HCT116 (cell line): ENCODE measurements at regions not wholly inside any gene's neighbourhood (a gene's known extent, or its start where the extent isn't known, plus 50 kb on each side); places are given as distances from the start of the nearest gene placed in this dataset.
A peak's percentile ranks its signal among the peaks of the same experiment; 100 is the strongest.

ENCODE experiments used
- ATAC-seq: fragments of 200-7000 bp; cut with Tn5 transposase; 2 replicates; pipeline ENCODE4 v1.9.1; 2020; ENCODE audit warnings: mild to moderate bottlenecking, moderate library complexity
- BruUV-seq: library from RNA; stranded (reverse); fragments of 400-500 nt; replicated peaks from 2 replicates; lab custom pipeline; 2021; lab: Mats Ljungman, UMichigan
- CTCF ChIA-PET: fragments of 300-600 bp; sonication (Branson Sonifier 250); formaldehyde crosslinking; loops from one replicate; lab custom pipeline; 2021; ENCODE audit warnings: antibody characterized with exemption; lab: Charles Lee
- POLR2A ChIA-PET: fragments of 300-600, 350-600 bp; sonication (Branson Sonifier 250); formaldehyde crosslinking; loops from one replicate; lab custom pipeline; 2021; ENCODE audit warnings: antibody characterized with exemption; lab: Charles Lee
- RAD21 ChIA-PET, 2 experiments: fragments of 300-600 bp; sonication (Branson Sonifier 250); formaldehyde crosslinking; loops; one replicate each; lab custom pipeline; 2023; ENCODE audit warnings: low total read pairs in 2 of 2; ENCODE audit not compliant: uncharacterized antibody in 2 of 2, unreplicated experiment in 2 of 2, low non-redundant PET in 1 of 2; lab: Charles Lee
- DNase-seq: peaks from one replicate; pipeline ENCODE4 v3.0.0-alpha.2; 2010; ENCODE audit warnings: low read depth, low spot score
- H2AFZ ChIP-seq: fragments of 200-600 bp; shearing (Covaris generic), sonication (generic); 2 replicates; pipeline ENCODE4 v1.6.1; 2017; ENCODE audit warnings: low read depth, mixed run types, mixed read lengths, antibody characterized with exemption, low read length; ENCODE audit not compliant: poor library complexity, severe bottlenecking
- H3K27ac ChIP-seq: 2 replicates; pipeline ENCODE4 v1.5.1; 2012; ENCODE audit warnings: low read depth, low read length
- H3K27me3 ChIP-seq: fragments of 200-600 bp; sonication (generic); 2 replicates; pipeline ENCODE4 v1.6.1; 2016; ENCODE audit warnings: mixed run types, low read length, mixed read lengths; ENCODE audit not compliant: insufficient read depth
- H3K36me3 ChIP-seq, 2 experiments: fragments of 200-500 bp in 1 of 2; fragments of 200-600 bp in 1 of 2; sonication (Bioruptor generic) in 1 of 2; sonication (generic) in 1 of 2; 2 replicates each; pipeline versions ENCODE4 v1.5.1 to v1.6.1; 2014 to 2016; ENCODE audit warnings: low read length in 2 of 2, inconsistent platforms in 1 of 2, mixed read lengths in 1 of 2, mixed run types in 1 of 2; ENCODE audit not compliant: insufficient read depth in 2 of 2, control insufficient read depth in 1 of 2
- H3K4me1 ChIP-seq, 2 experiments: fragments of 200-600 bp in 1 of 2; sonication (generic) in 1 of 2; 2 replicates each; pipeline versions ENCODE4 v1.5.1 to v1.6.1; 2012 to 2017; ENCODE audit warnings: low read length in 2 of 2, inconsistent platforms in 1 of 2, mild to moderate bottlenecking in 1 of 2, mixed read lengths in 1 of 2, mixed run types in 1 of 2, moderate library complexity in 1 of 2; ENCODE audit not compliant: insufficient read depth in 2 of 2, control insufficient read depth in 1 of 2
- H3K4me2 ChIP-seq: fragments of 200-600 bp; sonication (generic); 2 replicates; pipeline ENCODE4 v1.6.1; 2017; ENCODE audit warnings: mixed run types, low read length, mixed read lengths
- H3K4me3 ChIP-seq, 2 experiments: fragments of 200-600 bp in 1 of 2; sonication (generic) in 1 of 2; replicated peaks in 1 of 2; 2 replicates each; pipeline ENCODE4 v1.5.1; 2011 to 2016; ENCODE audit warnings: low read length in 2 of 2, control low read depth in 1 of 2, low read depth in 1 of 2, mild to moderate bottlenecking in 1 of 2, mixed read lengths in 1 of 2, mixed run types in 1 of 2
- H3K79me2 ChIP-seq: fragments of 200-600 bp; sonication (generic); 2 replicates; pipeline ENCODE4 v1.6.1; 2017; ENCODE audit warnings: mild to moderate bottlenecking, mixed run types, low read length, moderate library complexity, mixed read lengths; ENCODE audit not compliant: insufficient read depth
- H3K9ac ChIP-seq: fragments of 200-600 bp; sonication (generic); 2 replicates; pipeline ENCODE4 v1.6.1; 2016; ENCODE audit warnings: low read length, mixed read lengths
- H3K9me2 ChIP-seq: fragments of 200-600 bp; sonication (generic), shearing (Covaris generic); 2 replicates; pipeline ENCODE4 v1.6.1; 2017; ENCODE audit warnings: mixed run types, mild to moderate bottlenecking, moderate library complexity; ENCODE audit not compliant: insufficient read depth
- H3K9me3 ChIP-seq, 2 experiments: fragments of 200-500 bp in 1 of 2; fragments of 200-600 bp in 1 of 2; sonication (Bioruptor generic) in 1 of 2; sonication (generic) in 1 of 2; 2 replicates each; pipeline ENCODE4 v1.6.1; 2014 to 2017; ENCODE audit warnings: low read length in 2 of 2, mixed read lengths in 2 of 2, inconsistent platforms in 1 of 2, low read depth in 1 of 2, mild to moderate bottlenecking in 1 of 2, mixed run types in 1 of 2, moderate library complexity in 1 of 2; ENCODE audit not compliant: control insufficient read depth in 1 of 2, insufficient read depth in 1 of 2
- H4K20me1 ChIP-seq: fragments of 200-600 bp; sonication (generic), shearing (Covaris generic); 2 replicates; pipeline ENCODE4 v1.6.1; 2017; ENCODE audit warnings: mixed run types, mild to moderate bottlenecking, moderate library complexity; ENCODE audit not compliant: insufficient read depth
- ATF3 ChIP-seq: IDR thresholded peaks from 2 replicates; pipeline ENCODE4 v1.6.1; 2012
- CBX3 ChIP-seq: IDR thresholded peaks from 2 replicates; pipeline ENCODE4 v1.6.1; 2012; ENCODE audit warnings: low read depth
- CEBPB ChIP-seq: IDR thresholded peaks from 2 replicates; pipeline ENCODE4 v1.6.1; 2012; ENCODE audit warnings: low read depth
- EGR1 ChIP-seq: IDR thresholded peaks from 2 replicates; pipeline ENCODE4 v1.6.1; 2012; ENCODE audit warnings: low read depth
- ELF1 ChIP-seq: IDR thresholded peaks from 2 replicates; pipeline ENCODE4 v1.6.1; 2012; ENCODE audit warnings: low read depth, borderline replicate concordance
- EZH2 ChIP-seq: fragments of 200-600 bp; sonication (generic); IDR thresholded peaks from 2 replicates; pipeline ENCODE4 v1.6.1; 2017; ENCODE audit warnings: antibody characterized with exemption, mixed run types
- FOSL1 ChIP-seq: IDR thresholded peaks from 2 replicates; pipeline ENCODE4 v1.6.1; 2012; ENCODE audit warnings: low read depth
- JUND ChIP-seq: IDR thresholded peaks from 2 replicates; pipeline ENCODE4 v1.6.1; 2012
- MAX ChIP-seq: IDR thresholded peaks from 2 replicates; pipeline ENCODE4 v1.6.1; 2012
- POLR2A ChIP-seq: IDR thresholded peaks from 2 replicates; pipeline ENCODE4 v1.7.0; 2011; ENCODE audit warnings: borderline replicate concordance; ENCODE audit not compliant: insufficient read depth, insufficient read length; ENCODE audit errors: extremely low read depth
- POLR2AphosphoS5 ChIP-seq: IDR thresholded peaks from 2 replicates; pipeline ENCODE4 v1.6.1; 2011; ENCODE audit warnings: mild to moderate bottlenecking, low read depth, low read length, moderate library complexity
- RAD21 ChIP-seq: IDR thresholded peaks from 2 replicates; pipeline ENCODE4 v1.6.1; 2012; ENCODE audit warnings: low read depth, mild to moderate bottlenecking
- SIN3A ChIP-seq: IDR thresholded peaks from 2 replicates; pipeline ENCODE4 v1.6.1; 2012; ENCODE audit warnings: low read depth
- SP1 ChIP-seq: IDR thresholded peaks from 2 replicates; pipeline ENCODE4 v1.6.1; 2012; ENCODE audit warnings: low read depth
- SRF ChIP-seq: IDR thresholded peaks from 2 replicates; pipeline ENCODE4 v1.6.1; 2012; ENCODE audit warnings: low read depth
- TCF7L2 ChIP-seq: IDR thresholded peaks from 2 replicates; pipeline ENCODE4 v1.7.0; 2011; ENCODE audit warnings: borderline replicate concordance, inconsistent platforms; ENCODE audit not compliant: insufficient read depth, insufficient read length; ENCODE audit errors: extremely low read depth
- YY1 ChIP-seq: IDR thresholded peaks from 2 replicates; pipeline ENCODE4 v1.6.1; 2011; ENCODE audit warnings: low read length, low read depth, moderate library complexity, mild to moderate bottlenecking; ENCODE audit not compliant: insufficient replicate concordance; ENCODE audit errors: extremely low read depth
- ZNF274 ChIP-seq: fragments of 200-500 bp; sonication (Bioruptor generic); IDR thresholded peaks from 2 replicates; pipeline ENCODE4 v1.6.1; 2014; ENCODE audit warnings: mild to moderate bottlenecking, low read depth, low read length, inconsistent platforms
- intact Hi-C: fragments of 100-400 bp; cut with micrococcal nuclease; formaldehyde crosslinking; loops from 2 replicates; pipeline ENCODE4 v1.10.0; 2022
- TF ChIP-seq, protein P1 (sequence below): IDR thresholded peaks from 2 replicates; pipeline ENCODE4 v1.6.1; 2011; ENCODE audit warnings: mild to moderate bottlenecking, low read length, moderate library complexity; ENCODE audit not compliant: insufficient replicate concordance; ENCODE audit errors: extremely low read depth

DNA sequence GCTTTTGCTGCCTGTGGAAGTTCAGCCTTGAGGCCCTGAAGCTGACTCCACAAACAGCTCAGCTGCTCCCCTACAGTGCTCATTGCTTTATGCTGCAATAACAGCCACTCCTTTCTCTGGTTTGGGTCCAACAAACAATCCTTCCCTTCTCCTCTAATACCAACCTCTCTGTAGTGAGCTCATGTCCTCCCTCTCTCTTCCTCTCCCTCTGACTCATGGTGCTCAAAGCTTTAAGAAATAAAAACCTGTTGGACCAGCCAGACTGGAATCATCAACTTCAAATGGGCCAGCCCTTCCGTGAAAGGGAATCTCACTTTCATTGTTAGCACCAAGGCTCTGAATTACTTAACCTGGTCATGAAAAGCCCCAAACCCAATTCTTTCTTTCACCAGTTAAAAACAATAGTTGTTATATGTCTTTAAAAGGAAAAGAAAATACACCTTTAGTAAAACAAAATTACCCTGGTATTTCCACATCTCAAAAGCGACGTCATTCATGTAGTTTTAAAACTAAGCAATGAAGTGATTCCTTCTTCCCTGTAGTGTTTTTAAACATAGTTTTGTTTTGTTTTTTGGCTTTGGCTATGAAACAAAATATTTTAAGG lies 126.4 kb downstream of the DUSP6 start:
- Histone ChIP-seq H3K9me3 (no peaks in the 10 kb centered on the region), H3K4me1 (peaks cover 32 to 49% of the 10 kb centered on the region in 2 experiments), H3K79me2 (no peaks in the 10 kb centered on the region), H3K36me3 (no peaks in the 10 kb centered on the region), H3K27ac (peak overlapping the region; percentile 70), H3K9ac (peak overlapping the region; percentile 45), H2AFZ (peak overlapping the region; percentile 25), H3K4me2 (peak overlapping the region; percentile 77), H4K20me1 (no peaks in the 10 kb centered on the region), H3K4me3 (peak overlapping the region; percentile 12 to 48; a peak in 3 of 4 replicates), H3K27me3 (no peaks in the 10 kb centered on the region), H3K9me2 (no peaks in the 10 kb centered on the region)
- RAD21 ChIA-PET: interaction anchor here in 1 of 2 experiments (0.9 kb wide), 1 partner anchor 120 kb away, joined by 3 read pairs; no protein-coding TSS in a partner anchor
- intact Hi-C loops: loop anchor here (5.0 to 10.0 kb wide), 2 partner anchors 126 to 161 kb away; partner anchors contain the start of gene DUSP6
- CTCF ChIA-PET: no interaction called here
- POLR2A ChIA-PET: interaction anchor here (1.0 to 1.5 kb wide), 5 partner anchors 8 to 127 kb away, joined by 3 to 11 read pairs (median 9); partner anchors contain the start of gene DUSP6
- ATAC-seq (peak; percentile 91), DNase-seq (peak; percentile 97)
- BruUV-seq: no TSS peak
- TF ChIP-seq SIN3A (peak; percentile 82), EGR1 (0 out of 2 replicates have a peak, but pooled peaks have one; percentile 11), TCF7L2 (no peak), SP1 (peak; percentile 99), SRF (peak; percentile 73; the same call in 1 of the 2 replicates), JUND (peak; percentile 98), CBX3 (peak; percentile 79; the same call in 1 of the 2 replicates), FOSL1 (peak; percentile 92), POLR2A (no peak), YY1 (peak; percentile 71), EZH2 (no peak), CEBPB (peak; percentile 94), ATF3 (peak; percentile 73), ELF1 (peak; percentile 47; the same call in 1 of the 2 replicates), ZNF274 (no peak), RAD21 (peak; percentile 49), MAX (peak; percentile 59), POLR2AphosphoS5 (peak; percentile 56; the same call in 1 of the 2 replicates)
- TF ChIP-seq, protein P1, sequence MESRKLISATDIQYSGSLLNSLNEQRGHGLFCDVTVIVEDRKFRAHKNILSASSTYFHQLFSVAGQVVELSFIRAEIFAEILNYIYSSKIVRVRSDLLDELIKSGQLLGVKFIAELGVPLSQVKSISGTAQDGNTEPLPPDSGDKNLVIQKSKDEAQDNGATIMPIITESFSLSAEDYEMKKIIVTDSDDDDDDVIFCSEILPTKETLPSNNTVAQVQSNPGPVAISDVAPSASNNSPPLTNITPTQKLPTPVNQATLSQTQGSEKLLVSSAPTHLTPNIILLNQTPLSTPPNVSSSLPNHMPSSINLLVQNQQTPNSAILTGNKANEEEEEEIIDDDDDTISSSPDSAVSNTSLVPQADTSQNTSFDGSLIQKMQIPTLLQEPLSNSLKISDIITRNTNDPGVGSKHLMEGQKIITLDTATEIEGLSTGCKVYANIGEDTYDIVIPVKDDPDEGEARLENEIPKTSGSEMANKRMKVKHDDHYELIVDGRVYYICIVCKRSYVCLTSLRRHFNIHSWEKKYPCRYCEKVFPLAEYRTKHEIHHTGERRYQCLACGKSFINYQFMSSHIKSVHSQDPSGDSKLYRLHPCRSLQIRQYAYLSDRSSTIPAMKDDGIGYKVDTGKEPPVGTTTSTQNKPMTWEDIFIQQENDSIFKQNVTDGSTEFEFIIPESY: peak; percentile 61
